Daoy (cell line): ENCODE measurements at regions not wholly inside any gene's neighbourhood (a gene's known extent, or its start where the extent isn't known, plus 50 kb on each side); places are given as distances from the start of the nearest gene placed in this dataset.
"Not testable (repeated sequence)": the region's sequence is repeated elsewhere in the genome, so short reads cannot be mapped to it uniquely, and the experiment has no call there.

Experiments used
- DNase-seq: peaks from one replicate; pipeline ENCODE4 v3.0.0-alpha.2; 2015; ENCODE audit warnings: low read depth

DNA sequence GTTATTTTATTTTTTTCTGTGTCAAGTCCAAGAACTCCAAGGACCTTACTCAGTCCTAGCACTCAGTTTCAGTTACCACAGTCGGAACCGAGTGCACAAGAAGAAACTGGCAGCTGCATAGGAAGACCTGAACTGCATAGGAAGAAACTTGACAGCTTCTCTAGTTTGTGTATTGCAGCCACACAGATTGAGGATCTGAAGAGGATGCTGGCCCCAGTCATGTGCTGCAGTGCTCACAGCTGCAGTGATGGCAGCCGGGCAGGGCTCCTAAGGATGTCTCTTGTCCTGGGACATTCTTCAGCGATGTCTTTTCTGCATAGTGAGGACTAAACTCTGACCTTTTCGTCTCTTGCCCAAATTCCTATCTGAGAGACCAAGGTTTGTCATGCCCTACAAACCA, 261.2 kb downstream of the STIM2 start:
- no peak for DNase-seq

GRCh38 chr4:27123123-27123768, 262.6 kb downstream of the STIM2 start:
- DNase-seq = no peak

- DNase-seq = no peak
These were observed 263.1 kb downstream of the STIM2 start for GRCh38 chr4:27123769-27124124.

GRCh38 chr4:27126895-27127294, 266.3 kb downstream of the STIM2 start:
- DNase-seq = not testable (repeated sequence)

DNA sequence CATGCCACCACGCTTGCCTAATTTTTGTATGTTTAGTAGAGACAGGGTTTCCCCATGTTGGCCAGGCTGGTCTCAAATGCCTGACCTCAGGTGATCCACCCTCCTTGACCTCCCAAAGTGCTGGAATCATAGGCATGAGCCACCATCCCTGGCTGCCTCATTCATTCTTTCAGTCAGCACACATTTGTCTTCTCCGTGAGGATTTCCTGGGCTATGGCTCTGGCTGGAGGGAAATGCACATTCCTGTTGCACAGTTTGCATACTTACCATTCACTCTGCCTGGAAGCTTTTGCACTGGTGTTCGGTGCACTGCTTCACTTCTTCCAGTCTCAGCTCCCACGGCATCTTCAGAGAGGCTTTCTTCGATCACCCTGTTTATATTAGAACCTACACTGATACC, 267.8 kb downstream of the STIM2 start:
- DNase-seq = no peak

DNA sequence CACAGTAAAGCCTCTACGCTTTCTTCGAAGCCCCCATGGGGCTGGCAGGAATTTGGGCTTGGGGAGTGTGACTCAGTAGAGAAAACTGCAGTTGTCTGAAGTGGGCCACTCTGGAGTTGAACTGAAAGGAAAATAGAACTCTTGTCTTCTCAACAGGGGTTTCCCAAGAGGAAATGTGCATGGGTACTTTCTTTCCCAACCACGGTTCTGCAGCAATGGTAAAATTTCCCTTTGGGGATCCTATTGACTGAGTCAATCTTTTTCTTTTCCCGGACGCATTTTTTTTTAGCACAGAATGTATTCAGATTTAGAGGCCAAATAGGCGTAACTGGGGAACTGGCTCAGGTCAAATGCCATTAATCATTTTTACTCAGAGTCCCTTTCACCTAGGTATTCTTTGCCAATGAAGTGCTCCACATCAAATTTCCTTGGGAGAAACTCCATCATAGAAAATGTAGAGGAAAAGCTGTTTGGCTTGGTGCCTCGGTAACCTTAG, 269.3 kb downstream of the STIM2 start:
- DNase-seq = no peak

GRCh38 chr4:27132497-27132896, 271.9 kb downstream of the STIM2 start:
- no peak for DNase-seq

- no peak for DNase-seq
These were observed 279.8 kb downstream of the STIM2 start for GRCh38 chr4:27140486-27140885.

DNA sequence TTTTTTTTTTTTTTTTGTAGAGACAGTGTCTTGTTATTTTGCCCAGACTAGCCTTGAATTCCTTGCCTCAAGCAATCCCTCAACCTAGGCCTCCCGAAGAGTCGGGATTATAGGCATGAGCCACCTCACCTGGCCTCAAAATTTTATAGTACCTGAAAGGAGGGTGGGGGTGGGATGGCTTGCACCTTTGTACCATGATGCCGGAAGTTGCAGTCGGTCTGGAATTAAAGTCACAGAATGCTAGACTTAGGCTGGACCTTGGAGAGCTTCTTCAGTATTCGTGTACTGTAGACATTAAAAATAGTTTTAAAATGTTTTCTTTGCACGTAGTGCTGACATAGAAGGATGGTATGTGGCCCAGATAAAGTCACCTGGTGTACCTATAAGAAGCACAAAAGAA, 280.9 kb downstream of the STIM2 start:
- DNase-seq = no peak

DNA sequence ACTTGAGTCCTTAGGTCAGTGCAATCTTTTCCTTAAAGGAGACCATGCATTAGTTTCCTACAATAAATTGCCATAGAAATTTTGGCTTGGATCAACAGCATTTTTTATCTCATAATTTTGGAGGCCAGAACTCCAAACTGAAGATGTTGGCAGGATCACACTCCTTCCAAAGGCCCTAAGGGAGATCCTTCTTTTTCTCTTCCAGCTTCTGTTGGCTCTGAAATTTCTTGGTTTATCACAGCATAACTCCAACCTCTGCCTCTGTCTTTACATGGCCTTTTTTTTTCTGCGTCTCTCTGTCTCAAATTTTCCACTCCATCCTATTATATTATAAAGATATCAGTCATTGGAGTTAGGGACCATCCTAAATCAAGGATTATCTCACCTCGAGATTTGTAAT, 282.2 kb downstream of the STIM2 start:
- DNase-seq = no peak

DNA sequence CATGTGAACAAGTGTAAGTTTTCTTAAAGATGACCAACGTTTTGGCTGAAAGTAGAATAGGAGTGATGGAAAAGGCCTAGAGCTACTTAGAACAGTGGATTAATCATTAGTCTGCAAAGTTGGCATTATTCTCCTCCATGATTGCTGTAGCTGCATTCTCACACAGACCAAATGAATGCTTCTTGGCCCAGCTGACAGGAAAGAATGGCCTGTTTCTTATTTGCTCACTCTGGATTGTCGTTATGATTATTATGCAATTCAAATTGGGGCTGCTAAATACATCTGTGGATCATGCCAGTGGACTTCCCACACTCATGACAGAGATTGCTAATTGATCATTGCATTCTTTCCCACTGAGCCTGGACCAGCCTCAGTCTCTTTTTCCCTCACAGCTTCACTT, 285.0 kb downstream of the STIM2 start:
- DNase-seq = no peak

DNA sequence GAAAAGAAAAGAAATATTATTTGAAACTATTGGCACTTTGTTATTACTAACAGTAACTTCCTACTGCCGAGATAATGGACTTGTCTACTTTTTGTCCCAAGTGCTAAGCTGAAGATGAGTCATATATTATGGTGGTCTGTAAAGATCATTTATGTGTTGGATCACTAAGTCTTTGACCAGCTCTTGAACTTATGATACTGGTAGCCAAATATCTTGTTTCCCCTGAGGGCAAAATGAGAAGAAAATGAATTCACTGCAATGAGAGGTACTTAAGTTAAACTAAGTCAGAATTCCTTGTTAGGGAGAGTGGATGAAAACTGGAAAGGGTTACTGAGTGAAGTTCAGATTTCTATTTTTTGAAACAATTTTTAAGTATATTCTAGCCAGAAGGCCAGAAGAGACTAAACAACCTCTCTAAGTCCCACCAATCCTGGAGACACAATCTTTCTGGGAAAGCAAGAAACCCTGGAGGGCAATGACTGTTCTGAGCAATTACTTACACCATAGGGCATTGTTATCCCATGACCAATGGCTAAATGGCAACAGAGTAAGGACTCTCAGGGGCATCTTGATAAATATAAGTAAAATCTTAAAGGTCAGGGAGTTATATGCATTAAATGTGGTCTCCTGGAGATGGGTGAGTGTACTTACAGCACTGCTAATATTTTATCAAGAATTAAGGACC, 287.7 kb downstream of the STIM2 start:
- no peak for DNase-seq

DNA sequence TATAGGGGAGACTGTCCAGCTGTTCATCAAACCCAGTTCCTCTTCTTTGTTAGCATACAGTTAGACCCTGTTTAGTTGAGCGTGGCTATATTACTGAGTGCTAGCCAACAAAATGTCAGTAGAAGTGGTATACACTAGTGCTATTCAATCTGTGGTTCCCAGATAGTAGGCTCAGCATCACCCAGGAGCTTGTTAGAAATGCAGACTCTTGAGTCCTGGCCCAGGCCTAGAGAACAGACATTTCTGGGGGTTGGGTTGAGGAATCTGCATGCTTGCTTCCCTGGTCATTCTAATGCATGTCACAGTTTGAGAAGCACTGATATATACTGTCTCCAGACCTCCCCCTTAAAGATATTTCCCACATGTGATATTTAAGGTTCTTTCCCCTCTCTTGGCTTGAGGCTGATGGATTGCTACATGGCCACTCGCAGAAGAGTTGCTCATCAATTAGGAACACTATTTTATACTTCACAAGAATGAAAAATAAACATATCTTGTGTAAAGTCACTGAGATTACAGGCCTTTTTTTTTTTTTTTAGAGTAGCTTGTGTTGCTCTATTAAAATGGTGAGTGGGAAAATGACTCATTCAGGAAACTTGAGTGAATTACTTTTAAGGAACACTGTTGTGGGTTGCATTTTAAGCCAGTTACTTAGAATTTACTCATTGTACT, 289.0 kb downstream of the STIM2 start:
- DNase-seq = no peak

DNA sequence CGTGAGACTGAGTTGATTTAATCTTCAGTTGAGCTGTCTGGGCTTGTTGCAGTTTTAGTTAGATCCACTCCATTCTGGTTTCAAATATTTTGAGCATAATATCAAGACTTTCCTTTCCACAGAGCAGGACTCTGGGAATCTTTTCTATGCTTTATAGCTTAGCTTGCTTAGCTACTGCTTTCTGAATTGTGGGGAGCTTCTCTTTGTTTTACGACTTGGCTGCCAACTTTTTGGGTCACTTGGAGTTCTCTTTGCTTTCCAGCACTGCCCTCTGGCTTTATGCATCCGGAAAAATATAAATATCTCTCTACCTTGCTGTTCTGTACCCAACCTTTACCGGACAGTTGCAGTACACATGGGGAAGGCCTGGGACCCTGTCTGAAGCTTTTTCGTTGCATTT, 292.1 kb downstream of the STIM2 start:
- no peak for DNase-seq

DNA sequence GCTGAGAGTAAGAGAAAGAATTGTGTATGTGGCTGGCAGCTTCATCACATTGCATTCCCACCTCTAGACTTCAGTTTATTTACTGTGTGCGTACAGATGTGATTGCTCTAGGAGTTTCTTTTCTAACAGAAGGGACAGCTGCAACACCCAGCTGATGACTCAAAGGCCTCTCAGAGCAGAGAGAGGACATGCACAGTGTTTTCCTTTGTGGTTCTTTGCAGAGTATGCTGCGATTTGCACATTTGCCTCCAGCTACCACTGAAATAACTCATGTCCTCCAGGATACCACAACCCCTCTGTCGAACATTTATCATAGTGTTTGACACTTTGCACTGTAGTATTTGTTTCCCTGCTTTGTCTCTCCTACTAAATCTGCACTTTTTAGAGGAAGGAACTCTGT, 294.1 kb downstream of the STIM2 start:
- no peak for DNase-seq

GRCh38 chr4:27161191-27161590, 300.6 kb downstream of the STIM2 start:
- no peak for DNase-seq

GRCh38 chr4:27168783-27169182, 308.1 kb downstream of the STIM2 start:
- DNase-seq = no peak

GRCh38 chr4:27173280-27173679, 312.6 kb downstream of the STIM2 start:
- DNase-seq = no peak

GRCh38 chr4:27176400-27176799, 315.8 kb downstream of the STIM2 start:
- DNase-seq = no peak

GRCh38 chr4:27176881-27177280, 316.2 kb downstream of the STIM2 start:
- DNase-seq = no peak

DNA sequence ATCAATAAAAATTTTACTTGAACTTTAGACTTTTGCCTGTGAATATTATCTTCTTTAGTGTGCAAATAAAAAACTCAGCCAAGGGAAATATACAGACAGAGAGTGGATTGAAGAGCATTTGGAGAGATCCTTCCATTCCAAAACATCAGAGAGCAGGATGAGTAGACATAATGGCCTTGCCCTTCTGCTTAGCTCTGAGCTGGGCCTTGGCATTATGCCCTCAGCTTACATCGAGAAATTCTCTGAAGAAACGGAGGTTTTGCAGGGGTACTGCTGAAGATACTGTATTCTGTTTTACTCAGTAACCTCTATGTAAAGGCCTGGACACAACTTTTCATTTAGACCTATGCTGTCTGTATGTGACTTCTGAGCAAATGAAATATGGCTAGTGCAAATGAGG, 317.4 kb downstream of the STIM2 start:
- DNase-seq = no peak

DNA sequence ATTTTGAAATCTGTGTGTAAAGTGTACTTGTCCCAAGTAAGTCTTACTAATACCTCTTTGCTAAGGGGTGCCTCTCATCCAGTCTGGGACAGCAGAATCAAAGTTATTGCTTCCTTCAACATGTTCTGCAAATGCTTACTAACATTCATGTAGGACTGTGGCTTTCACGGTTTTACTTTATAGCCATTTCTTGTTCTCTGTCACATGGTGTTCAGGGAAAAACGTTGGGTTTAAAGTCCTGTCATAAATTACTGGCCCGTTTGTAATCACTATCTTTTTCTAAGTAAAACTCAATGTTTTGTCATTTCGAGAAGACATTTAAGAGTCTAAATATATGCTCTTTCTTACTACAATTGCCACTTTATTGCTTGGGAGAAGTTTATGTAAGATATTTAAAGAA, 321.1 kb downstream of the STIM2 start:
- no peak for DNase-seq

DNA sequence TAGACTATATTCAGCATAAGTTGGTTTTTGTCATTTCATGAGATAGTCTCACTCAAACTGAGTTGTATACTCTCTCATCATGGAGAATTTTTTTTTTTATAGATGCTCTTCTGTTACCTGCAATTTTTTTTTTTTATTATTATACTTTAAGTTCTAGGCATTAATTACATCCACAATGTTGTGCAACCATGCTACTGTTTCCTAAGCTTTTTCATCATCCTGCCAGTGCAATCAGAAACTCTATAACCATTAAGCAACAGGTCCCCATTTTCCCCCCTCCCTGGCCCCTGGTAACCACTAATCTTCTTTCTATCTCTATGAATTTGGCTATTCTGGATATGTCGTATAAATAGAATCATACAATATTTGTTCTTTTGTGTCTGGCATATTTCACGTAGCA, 321.6 kb downstream of the STIM2 start:
- no peak for DNase-seq
